HEK293T (cell line): ENCODE measurements at regions not wholly inside any gene's neighbourhood (a gene's known extent, or its start where the extent isn't known, plus 50 kb on each side); places are given as distances from the start of the nearest gene placed in this dataset.

Experiments
- ARNT ChIP-seq: fragments of 450-650 bp; IDR thresholded peaks from 2 replicates; pipeline ENCODE4 v1.6.1; 2017; ENCODE audit warnings: mild to moderate bottlenecking
- BHLHE40 ChIP-seq: fragments of 450-650 bp; IDR thresholded peaks from 2 replicates; pipeline ENCODE4 v1.6.1; 2016; ENCODE audit warnings: mild to moderate bottlenecking, moderate library complexity, borderline replicate concordance
- ELF4 ChIP-seq: fragments of 450-650 bp; IDR thresholded peaks from 2 replicates; pipeline ENCODE4 v1.6.1; 2017; ENCODE audit warnings: antibody characterized with exemption
- FOXA1 ChIP-seq: fragments of 450-650 bp; IDR thresholded peaks from 2 replicates; pipeline ENCODE4 v1.6.1; 2016; ENCODE audit warnings: mild to moderate bottlenecking
- FOXM1 ChIP-seq: fragments of 450-650 bp; IDR thresholded peaks from 2 replicates; pipeline ENCODE4 v1.6.1; 2017; ENCODE audit warnings: mild to moderate bottlenecking, borderline replicate concordance
- LEF1 ChIP-seq: fragments of 450-650 bp; IDR thresholded peaks from 2 replicates; pipeline ENCODE4 v1.6.1; 2017; ENCODE audit warnings: mild to moderate bottlenecking, borderline replicate concordance
- NFRKB ChIP-seq: fragments of 450-650 bp; IDR thresholded peaks from 2 replicates; pipeline ENCODE4 v1.6.1; 2016; ENCODE audit warnings: mild to moderate bottlenecking, moderate library complexity
- SUZ12 ChIP-seq: fragments of 450-650 bp; IDR thresholded peaks from 2 replicates; pipeline ENCODE4 v1.6.1; 2016; ENCODE audit warnings: mild to moderate bottlenecking
- TARDBP ChIP-seq: fragments of 450-650 bp; IDR thresholded peaks from 2 replicates; pipeline ENCODE4 v1.6.1; 2016

- TF ChIP-seq NFRKB (no peak), SUZ12 (no peak), LEF1 (no peak), FOXA1 (no peak), ELF4 (no peak), FOXM1 (no peak), ARNT (no peak), BHLHE40 (no peak), TARDBP (no peak)
These were observed 250.4 kb upstream of the PPFIA2 start for GRCh38 chr12:82009524-82009923.
